ENCODE measurements at regions not wholly inside any gene's neighbourhood (a gene's known extent, or its start where the extent isn't known, plus 50 kb on each side); places are given as distances from the start of the nearest gene placed in this dataset.
"Not testable (repeated sequence)": the region's sequence is repeated elsewhere in the genome, so short reads cannot be mapped to it uniquely, and the experiment has no call there.

DNA sequence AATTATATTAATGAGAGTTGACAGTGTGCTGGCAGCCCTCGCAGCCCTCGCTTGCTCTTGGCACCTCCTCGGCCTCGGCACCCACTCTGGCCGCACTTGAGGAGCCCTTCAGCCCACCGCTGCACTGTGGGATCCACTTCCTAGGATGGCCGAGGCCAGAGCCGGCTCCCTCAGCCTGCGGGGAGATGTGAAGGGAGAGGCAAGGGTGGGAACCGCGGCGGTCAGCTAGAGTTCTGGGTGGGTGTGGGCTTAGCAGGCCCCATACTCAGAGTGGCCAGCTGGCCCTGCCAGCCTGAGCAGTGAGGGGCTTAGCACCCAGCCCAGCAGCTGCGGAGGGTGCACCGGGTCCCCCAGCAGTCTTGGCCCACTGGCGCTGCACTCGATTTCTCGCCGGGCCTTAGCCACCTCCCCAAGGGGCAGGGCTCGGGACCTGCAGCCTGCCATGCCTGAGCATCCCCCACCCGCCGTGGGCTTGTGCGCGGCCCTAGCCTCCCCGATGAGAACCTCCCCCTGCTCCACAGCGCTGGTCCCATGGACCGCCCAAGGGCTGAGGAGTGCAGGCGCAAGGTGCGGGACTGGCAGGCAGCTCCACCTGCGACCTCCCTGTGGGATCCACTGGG, 68.2 kb upstream of the LRRTM4 start:
- no peaks in the 10 kb centered on the region for H3K79me2 ChIP-seq (ENCODE audit: insufficient read depth, low read length)
- DNase-seq (ENCODE audit: low spot score), result no peak
- POLR2A ChIA-PET, result no interaction called here
- H2AFZ ChIP-seq (ENCODE audit: low read length), result no peak overlapping the region
- H4K20me1 ChIP-seq (ENCODE audit: insufficient read depth, low read length), result no peaks in the 10 kb centered on the region
- TF ChIP-seq ZEB1 (IDR thresholded peaks at IDR 0.05; ENCODE audit: insufficient replicate concordance, low read depth), result no peak
- no peak overlapping the region for H3K4me2 ChIP-seq (ENCODE audit: low read depth, low read length)
- H3K9ac ChIP-seq (ENCODE audit: insufficient read depth, low read depth, low read length), result no peak overlapping the region
- CTCF ChIA-PET (ENCODE audit: low intra/inter-chr PET ratio, low total read pairs), result no interaction called here
- no peaks in the 10 kb centered on the region for H3K36me3 ChIP-seq (replicated peaks in 1 of 2; ENCODE audit: control insufficient read depth in 1 of 2, insufficient read depth in 2 of 2, low read length in 2 of 2)
- H3K9me3 ChIP-seq (ENCODE audit: low read length), result no peaks in the 10 kb centered on the region
- WGBS (ENCODE audit: low lambda C conversion rate), result 63% methylated on average over 13 of the region's 29 CpGs
- intact Hi-C loops (cut with micrococcal nuclease; ENCODE audit: unreplicated experiment) (no loop called here), in situ Hi-C loops (cut with HindIII; ENCODE audit: extremely low pct_ligation_motif_present, low pct_unique_long_range_greater_than_20kb) (no loop called here)
- H3K4me1 ChIP-seq (ENCODE audit: insufficient read depth, low read length), result no peaks in the 10 kb centered on the region
- ATAC-seq, result peak; percentile 34; the same call in 1 of the 3 replicates
- no peak for FAIRE-seq
- no peaks in the 10 kb centered on the region for H3K27me3 ChIP-seq (ENCODE audit: control insufficient read depth in 1 of 2, insufficient read depth in 2 of 2, low read length in 2 of 2)
- H3K27ac ChIP-seq (ENCODE audit: extremely low read length, insufficient read depth, low read length), result no peak overlapping the region
- H3K4me3 ChIP-seq (replicated peaks in 1 of 3; ENCODE audit: insufficient read depth in 1 of 3, low read depth in 2 of 3, low read length in 3 of 3), result no peak overlapping the region
- BruUV-seq (replicated peaks), result no TSS peak

DNA sequence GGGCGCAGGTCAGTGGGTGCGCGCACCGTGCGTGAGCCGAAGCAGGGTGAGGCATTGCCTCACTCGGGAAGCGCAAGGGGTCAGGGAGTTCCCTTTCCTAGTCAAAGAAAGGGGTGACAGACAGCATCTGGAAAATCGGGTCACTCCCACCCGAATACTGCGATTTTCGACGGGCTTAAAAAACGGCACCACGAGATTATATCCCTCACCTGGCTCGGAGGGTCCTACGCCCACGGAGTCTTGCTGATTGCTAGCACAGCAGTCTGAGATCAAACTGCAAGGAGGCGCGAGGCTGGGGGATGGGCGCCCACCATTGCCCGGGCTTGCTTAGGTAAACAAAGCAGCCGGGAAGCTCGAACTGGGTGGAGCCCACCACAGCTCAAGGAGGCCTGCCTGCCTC, 70.8 kb upstream of the LRRTM4 start:
- BruUV-seq (replicated peaks); H3K9ac ChIP-seq (ENCODE audit: insufficient read depth, low read depth, low read length); H4K20me1 ChIP-seq (ENCODE audit: insufficient read depth, low read length); DNase-seq (ENCODE audit: low spot score); H3K4me3 ChIP-seq (replicated peaks in 1 of 3; ENCODE audit: insufficient read depth in 1 of 3, low read depth in 2 of 3, low read length in 3 of 3); CTCF ChIA-PET (ENCODE audit: low intra/inter-chr PET ratio, low total read pairs); H3K4me2 ChIP-seq (ENCODE audit: low read depth, low read length); H3K27me3 ChIP-seq (ENCODE audit: control insufficient read depth in 1 of 2, insufficient read depth in 2 of 2, low read length in 2 of 2); intact Hi-C loops (cut with micrococcal nuclease; ENCODE audit: unreplicated experiment); in situ Hi-C loops (cut with HindIII; ENCODE audit: extremely low pct_ligation_motif_present, low pct_unique_long_range_greater_than_20kb); POLR2A ChIA-PET; H2AFZ ChIP-seq (ENCODE audit: low read length); FAIRE-seq; H3K36me3 ChIP-seq (replicated peaks in 1 of 2; ENCODE audit: control insufficient read depth in 1 of 2, insufficient read depth in 2 of 2, low read length in 2 of 2); H3K27ac ChIP-seq (ENCODE audit: extremely low read length, insufficient read depth, low read length); H3K4me1 ChIP-seq (ENCODE audit: insufficient read depth, low read length); ATAC-seq; H3K79me2 ChIP-seq (ENCODE audit: insufficient read depth, low read length); H3K9me3 ChIP-seq (ENCODE audit: low read length): not testable (repeated sequence)
- WGBS (ENCODE audit: low lambda C conversion rate), result 62% methylated on average over 20 of the region's 24 CpGs

DNA sequence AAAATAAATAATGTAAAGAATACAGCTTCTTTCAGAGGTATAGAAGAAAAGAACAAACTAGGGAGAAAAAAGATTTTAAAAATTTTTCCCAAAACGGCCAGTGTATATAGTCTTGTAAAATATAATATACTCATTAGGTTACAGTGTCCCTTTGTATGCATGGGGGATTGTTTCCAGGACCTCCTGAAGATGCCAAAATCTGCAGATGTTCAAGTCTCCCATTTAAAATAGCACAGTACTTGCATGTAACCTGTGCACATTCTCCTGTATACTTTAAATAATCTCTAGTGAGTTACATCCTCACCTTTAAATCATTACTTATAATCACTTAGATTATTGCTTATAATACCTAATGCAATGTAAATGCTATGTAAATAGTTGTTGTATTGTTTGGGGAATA, 80.6 kb upstream of the LRRTM4 start:
- Histone ChIP-seq H3K27me3 (ENCODE audit: control insufficient read depth in 1 of 2, insufficient read depth in 2 of 2, low read length in 2 of 2) (no peaks in the 10 kb centered on the region), H3K4me1 (ENCODE audit: insufficient read depth, low read length) (peaks cover 14% of the 10 kb centered on the region), H3K36me3 (replicated peaks in 1 of 2; ENCODE audit: control insufficient read depth in 1 of 2, insufficient read depth in 2 of 2, low read length in 2 of 2) (no peaks in the 10 kb centered on the region), H3K27ac (ENCODE audit: extremely low read length, insufficient read depth, low read length) (no peak overlapping the region), H3K9ac (ENCODE audit: insufficient read depth, low read depth, low read length) (no peak overlapping the region), H3K4me3 (replicated peaks in 1 of 3; ENCODE audit: insufficient read depth in 1 of 3, low read depth in 2 of 3, low read length in 3 of 3) (no peak overlapping the region), H3K4me2 (ENCODE audit: low read depth, low read length) (no peak overlapping the region), H4K20me1 (ENCODE audit: insufficient read depth, low read length) (no peaks in the 10 kb centered on the region), H3K79me2 (ENCODE audit: insufficient read depth, low read length) (no peaks in the 10 kb centered on the region), H3K9me3 (ENCODE audit: low read length) (no peaks in the 10 kb centered on the region), H2AFZ (ENCODE audit: low read length) (no peak overlapping the region)
- no TSS peak for BruUV-seq (replicated peaks)
- POLR2A ChIA-PET, result no interaction called here
- intact Hi-C loops (cut with micrococcal nuclease; ENCODE audit: unreplicated experiment), result no loop called here
- DNase-seq (ENCODE audit: low spot score) (no peak), FAIRE-seq (no peak), ATAC-seq (no peak)
- CTCF ChIA-PET (ENCODE audit: low intra/inter-chr PET ratio, low total read pairs), result no interaction called here
- 0% methylated on average over 1 of the region's 1 CpG for WGBS (ENCODE audit: low lambda C conversion rate)
- in situ Hi-C loops (cut with HindIII; ENCODE audit: extremely low pct_ligation_motif_present, low pct_unique_long_range_greater_than_20kb), result no loop called here
- TF ChIP-seq, protein P1, sequence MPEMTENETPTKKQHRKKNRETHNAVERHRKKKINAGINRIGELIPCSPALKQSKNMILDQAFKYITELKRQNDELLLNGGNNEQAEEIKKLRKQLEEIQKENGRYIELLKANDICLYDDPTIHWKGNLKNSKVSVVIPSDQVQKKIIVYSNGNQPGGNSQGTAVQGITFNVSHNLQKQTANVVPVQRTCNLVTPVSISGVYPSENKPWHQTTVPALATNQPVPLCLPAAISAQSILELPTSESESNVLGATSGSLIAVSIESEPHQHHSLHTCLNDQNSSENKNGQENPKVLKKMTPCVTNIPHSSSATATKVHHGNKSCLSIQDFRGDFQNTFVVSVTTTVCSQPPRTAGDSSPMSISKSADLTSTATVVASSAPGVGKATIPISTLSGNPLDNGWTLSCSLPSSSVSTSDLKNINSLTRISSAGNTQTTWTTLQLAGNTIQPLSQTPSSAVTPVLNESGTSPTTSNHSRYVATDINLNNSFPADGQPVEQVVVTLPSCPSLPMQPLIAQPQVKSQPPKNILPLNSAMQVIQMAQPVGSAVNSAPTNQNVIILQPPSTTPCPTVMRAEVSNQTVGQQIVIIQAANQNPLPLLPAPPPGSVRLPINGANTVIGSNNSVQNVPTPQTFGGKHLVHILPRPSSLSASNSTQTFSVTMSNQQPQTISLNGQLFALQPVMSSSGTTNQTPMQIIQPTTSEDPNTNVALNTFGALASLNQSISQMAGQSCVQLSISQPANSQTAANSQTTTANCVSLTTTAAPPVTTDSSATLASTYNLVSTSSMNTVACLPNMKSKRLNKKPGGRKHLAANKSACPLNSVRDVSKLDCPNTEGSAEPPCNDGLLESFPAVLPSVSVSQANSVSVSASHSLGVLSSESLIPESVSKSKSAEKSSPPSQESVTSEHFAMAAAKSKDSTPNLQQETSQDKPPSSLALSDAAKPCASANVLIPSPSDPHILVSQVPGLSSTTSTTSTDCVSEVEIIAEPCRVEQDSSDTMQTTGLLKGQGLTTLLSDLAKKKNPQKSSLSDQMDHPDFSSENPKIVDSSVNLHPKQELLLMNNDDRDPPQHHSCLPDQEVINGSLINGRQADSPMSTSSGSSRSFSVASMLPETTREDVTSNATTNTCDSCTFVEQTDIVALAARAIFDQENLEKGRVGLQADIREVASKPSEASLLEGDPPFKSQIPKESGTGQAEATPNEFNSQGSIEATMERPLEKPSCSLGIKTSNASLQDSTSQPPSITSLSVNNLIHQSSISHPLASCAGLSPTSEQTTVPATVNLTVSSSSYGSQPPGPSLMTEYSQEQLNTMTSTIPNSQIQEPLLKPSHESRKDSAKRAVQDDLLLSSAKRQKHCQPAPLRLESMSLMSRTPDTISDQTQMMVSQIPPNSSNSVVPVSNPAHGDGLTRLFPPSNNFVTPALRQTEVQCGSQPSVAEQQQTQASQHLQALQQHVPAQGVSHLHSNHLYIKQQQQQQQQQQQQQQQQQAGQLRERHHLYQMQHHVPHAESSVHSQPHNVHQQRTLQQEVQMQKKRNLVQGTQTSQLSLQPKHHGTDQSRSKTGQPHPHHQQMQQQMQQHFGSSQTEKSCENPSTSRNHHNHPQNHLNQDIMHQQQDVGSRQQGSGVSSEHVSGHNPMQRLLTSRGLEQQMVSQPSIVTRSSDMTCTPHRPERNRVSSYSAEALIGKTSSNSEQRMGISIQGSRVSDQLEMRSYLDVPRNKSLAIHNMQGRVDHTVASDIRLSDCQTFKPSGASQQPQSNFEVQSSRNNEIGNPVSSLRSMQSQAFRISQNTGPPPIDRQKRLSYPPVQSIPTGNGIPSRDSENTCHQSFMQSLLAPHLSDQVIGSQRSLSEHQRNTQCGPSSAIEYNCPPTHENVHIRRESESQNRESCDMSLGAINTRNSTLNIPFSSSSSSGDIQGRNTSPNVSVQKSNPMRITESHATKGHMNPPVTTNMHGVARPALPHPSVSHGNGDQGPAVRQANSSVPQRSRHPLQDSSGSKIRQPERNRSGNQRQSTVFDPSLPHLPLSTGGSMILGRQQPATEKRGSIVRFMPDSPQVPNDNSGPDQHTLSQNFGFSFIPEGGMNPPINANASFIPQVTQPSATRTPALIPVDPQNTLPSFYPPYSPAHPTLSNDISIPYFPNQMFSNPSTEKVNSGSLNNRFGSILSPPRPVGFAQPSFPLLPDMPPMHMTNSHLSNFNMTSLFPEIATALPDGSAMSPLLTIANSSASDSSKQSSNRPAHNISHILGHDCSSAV (CRISPR knock-in tag; IDR thresholded peaks at IDR 0.05; ENCODE audit: borderline replicate concordance), result no peak
- TF ChIP-seq ZBTB21 (CRISPR knock-in tag; IDR thresholded peaks at IDR 0.05), result no peak

Data from HepG2 (cell line).